ENCODE measurements at regions not wholly inside any gene's neighbourhood (a gene's known extent, or its start where the extent isn't known, plus 50 kb on each side); places are given as distances from the start of the nearest gene placed in this dataset.

DNA sequence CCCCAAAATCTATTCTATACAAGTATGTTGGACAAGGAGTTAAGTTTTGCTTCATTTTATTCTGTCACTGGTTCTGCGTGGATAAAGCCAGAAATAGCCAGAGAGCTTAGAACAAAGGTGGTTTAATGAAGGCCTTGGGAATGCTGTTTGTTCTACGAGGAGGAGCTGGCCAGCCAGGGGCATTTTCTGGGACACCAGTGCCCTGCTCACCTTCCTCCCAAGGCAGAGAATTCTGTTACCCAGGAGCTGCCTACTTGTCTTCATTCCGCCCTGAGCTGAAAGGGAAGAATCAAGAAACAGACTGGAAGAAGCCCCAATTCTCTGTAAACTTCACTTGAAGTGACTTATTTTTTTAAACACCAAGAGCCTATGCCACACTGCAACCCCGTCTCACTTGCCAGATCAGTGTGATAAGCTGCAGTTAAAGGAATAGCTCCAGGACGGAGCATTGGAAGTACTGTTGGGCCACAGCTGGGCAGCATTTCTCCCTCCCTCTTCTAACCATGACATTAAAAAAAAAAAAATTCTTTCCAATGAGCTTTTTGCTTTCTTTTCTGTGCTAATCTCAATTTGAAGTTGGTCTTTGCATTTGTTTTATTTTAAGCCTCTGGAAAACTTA lies 149.8 kb upstream of the DYNLRB2 start:
- TF ChIP-seq POLR2A (IDR thresholded peaks at IDR 0.05) (no peak), CTCF (IDR thresholded peaks at IDR 0.05) (no peak)

All from Peyer's patch (tissue), 4 donors.